HG03039 (cell line): ENCODE measurements at regions not wholly inside any gene's neighbourhood (a gene's known extent, or its start where the extent isn't known, plus 50 kb on each side); places are given as distances from the start of the nearest gene placed in this dataset.

ENCODE experiments used
- ATAC-seq: cut with Tn5 transposase; IDR thresholded peaks from one replicate; pipeline ENCODE4 v1.9.1; 2021; ENCODE audit warnings: mild to moderate bottlenecking, moderate library complexity; ENCODE audit not compliant: unreplicated experiment

DNA sequence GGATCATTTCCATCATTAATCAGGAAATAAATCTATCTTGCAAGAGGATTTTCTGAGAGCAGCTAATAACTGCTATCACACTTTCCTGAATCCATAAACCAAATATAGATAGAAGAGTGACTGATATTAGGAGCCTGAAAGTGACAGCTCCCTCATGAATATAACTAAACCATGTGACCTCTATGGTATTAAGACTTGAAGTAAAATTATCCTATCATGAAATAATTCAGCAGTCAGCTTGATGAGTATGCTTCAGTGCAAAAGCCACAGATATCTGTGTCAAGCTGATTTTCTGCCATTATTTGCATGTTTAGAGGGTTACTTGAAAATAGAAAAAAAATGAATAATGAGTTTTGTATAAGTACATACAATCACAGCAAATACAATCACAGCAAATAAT is 80.1 kb upstream of the PPP1R3A start:
- ATAC-seq: no peak

DNA sequence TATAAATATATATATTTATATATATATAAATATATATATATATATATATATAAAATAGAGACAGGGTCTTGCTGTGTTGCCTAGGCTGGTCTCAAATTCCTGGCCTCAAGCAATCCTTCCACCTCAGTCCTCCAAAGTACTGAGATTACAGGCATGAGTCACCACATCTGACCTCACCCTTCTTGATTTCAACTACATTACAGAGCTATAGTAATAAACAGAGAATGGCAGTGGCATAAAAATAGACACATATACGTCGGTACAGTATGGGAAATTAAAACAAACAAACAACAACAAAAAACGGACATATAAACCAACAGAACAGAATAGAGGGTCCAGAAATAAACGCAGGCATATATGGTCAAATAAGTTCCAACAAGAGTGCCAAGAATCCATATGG is 77.6 kb upstream of the PPP1R3A start:
- no peak for ATAC-seq

DNA sequence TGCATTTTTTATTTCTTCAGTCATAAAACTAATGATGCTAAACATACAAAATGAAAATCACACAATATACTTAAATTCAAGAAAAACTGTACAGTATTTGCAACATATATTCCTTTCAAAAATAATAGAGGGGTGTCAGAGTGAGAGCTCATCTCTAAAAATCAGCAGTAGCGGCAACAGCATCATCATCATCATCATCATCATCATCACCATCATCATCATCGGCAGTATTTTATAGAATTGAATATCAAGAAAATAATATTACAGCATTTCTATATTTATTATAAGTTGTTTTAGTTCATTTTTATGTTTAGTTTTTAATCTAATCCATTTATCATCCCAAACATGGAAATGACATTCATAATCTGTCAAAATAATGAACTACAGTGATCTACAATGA is 67.4 kb upstream of the PPP1R3A start:
- ATAC-seq: no peak

DNA sequence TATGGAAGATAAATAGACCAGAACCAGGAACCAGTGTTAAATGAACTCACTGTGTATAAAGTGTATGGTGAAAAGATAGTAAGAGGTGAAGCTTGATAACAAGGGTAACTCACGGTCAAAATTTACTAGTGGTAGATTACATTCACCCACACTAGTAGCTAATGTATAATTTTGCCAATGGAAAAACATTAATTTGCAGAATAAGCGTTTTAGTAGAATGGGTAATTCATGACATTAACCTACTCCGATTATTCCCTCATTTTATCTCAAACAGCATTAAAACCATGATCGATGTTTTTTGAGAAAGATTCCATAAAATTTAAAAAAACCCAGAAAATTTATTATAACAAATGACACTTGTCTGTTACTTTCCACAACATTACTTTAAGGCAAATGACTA is 57.7 kb upstream of the PPP1R3A start:
- no peak for ATAC-seq

DNA sequence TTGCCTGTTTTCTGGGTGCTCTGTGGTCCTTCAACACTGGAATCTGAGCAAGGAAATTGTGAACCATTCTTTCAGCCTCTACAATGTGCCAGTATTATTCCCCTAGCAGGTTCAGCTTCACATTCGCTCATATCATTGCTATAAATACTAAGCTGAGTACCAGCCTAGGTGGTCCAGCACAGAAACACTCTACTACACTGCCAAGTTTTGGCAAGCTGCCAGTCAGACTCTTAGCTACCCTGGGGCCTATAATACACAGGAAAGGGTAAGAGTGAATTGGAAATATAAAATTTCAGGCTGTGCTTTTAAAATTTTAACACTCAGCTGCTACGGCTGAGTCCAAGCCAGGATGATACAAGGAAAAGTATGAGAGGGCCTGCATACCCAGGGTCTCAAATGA is 49.9 kb upstream of the PPP1R3A start:
- ATAC-seq: no peak
